ENCODE measurements at regions not wholly inside any gene's neighbourhood (a gene's known extent, or its start where the extent isn't known, plus 50 kb on each side); places are given as distances from the start of the nearest gene placed in this dataset.

GRCh38 chr2:160901613-160902012 lies 258.6 kb upstream of the TANK start:
- no peak for TF ChIP-seq CTCF (conservative IDR thresholded peaks at IDR 0.05)
- no peak overlapping the region for H3K27ac ChIP-seq

- no peak for TF ChIP-seq CTCF (conservative IDR thresholded peaks at IDR 0.05)
- no peak overlapping the region for H3K27ac ChIP-seq
Observed at GRCh38 chr2:160905862-160906261, 254.4 kb upstream of the TANK start.

GRCh38 chr2:160906878-160907277 lies 253.3 kb upstream of the TANK start:
- TF ChIP-seq CTCF (conservative IDR thresholded peaks at IDR 0.05): no peak
- no peak overlapping the region for H3K27ac ChIP-seq

- H3K27ac ChIP-seq: no peak overlapping the region
- no peak for TF ChIP-seq CTCF (conservative IDR thresholded peaks at IDR 0.05)
Observed at GRCh38 chr2:160907738-160908137, 252.5 kb upstream of the TANK start.

GRCh38 chr2:160908157-160908556 lies 252.1 kb upstream of the TANK start:
- no peak for TF ChIP-seq CTCF (conservative IDR thresholded peaks at IDR 0.05)

GRCh38 chr2:160909781-160910242 lies 250.4 kb upstream of the TANK start:
- H3K27ac ChIP-seq: no peak overlapping the region
- TF ChIP-seq CTCF (conservative IDR thresholded peaks at IDR 0.05): no peak

More at GRCh38 chr2:160908157-160908556, 252.1 kb upstream of the TANK start:
- H3K27ac ChIP-seq: no peak overlapping the region

- no peak overlapping the region for H3K27ac ChIP-seq
- TF ChIP-seq CTCF (conservative IDR thresholded peaks at IDR 0.05): no peak
Observed at GRCh38 chr2:160910681-160911080, 249.5 kb upstream of the TANK start.
